Upper lobe of right lung (tissue), 1 donor: ENCODE measurements at regions not wholly inside any gene's neighbourhood (a gene's known extent, or its start where the extent isn't known, plus 50 kb on each side); places are given as distances from the start of the nearest gene placed in this dataset.

Experiments
- ATAC-seq: fragments of 200-7000 bp; cut with Tn5 transposase; one replicate; pipeline ENCODE4 v1.9.1; 2020; ENCODE audit warnings: mild to moderate bottlenecking, moderate library complexity
- DNase-seq: peaks from one replicate; pipeline ENCODE4 v3.0.0-alpha.2; 2020
- H3K27ac ChIP-seq: fragments of 200-600 bp; one replicate; pipeline ENCODE4 v1.8.0; 2022
- H3K27me3 ChIP-seq: fragments of 200-600 bp; one replicate; pipeline ENCODE4 v1.8.0; 2022; ENCODE audit warnings: mild to moderate bottlenecking
- H3K36me3 ChIP-seq: fragments of 200-600 bp; one replicate; pipeline ENCODE4 v1.8.0; 2022
- H3K4me1 ChIP-seq: fragments of 200-600 bp; one replicate; pipeline ENCODE4 v1.8.0; 2022
- H3K4me3 ChIP-seq: fragments of 200-600 bp; one replicate; pipeline ENCODE4 v1.8.0; 2022; ENCODE audit warnings: mild to moderate bottlenecking
- H3K9me3 ChIP-seq: fragments of 200-600 bp; one replicate; pipeline ENCODE4 v1.8.0; 2022
- CTCF ChIP-seq: fragments of 200-600 bp; IDR thresholded peaks from one replicate; pipeline ENCODE4 v1.8.0; 2022; ENCODE audit warnings: antibody characterized with exemption
- intact Hi-C: fragments of 100-400 bp; cut with DNase I; formaldehyde crosslinking; loops from one replicate; pipeline ENCODE4 v1.11.0; 2022
- donor health status: DM: no; HTN: yes; CAD: no; lungs with severe emphysema.

- H3K27me3 ChIP-seq, result no peaks in the 10 kb centered on the region
- H3K36me3 ChIP-seq, result no peaks in the 10 kb centered on the region
- H3K9me3 ChIP-seq, result no peaks in the 10 kb centered on the region
- intact Hi-C loops, result no loop called here
- ATAC-seq, result no peak
- H3K4me1 ChIP-seq, result no peaks in the 10 kb centered on the region
- no peak for TF ChIP-seq CTCF
- no peak for DNase-seq
- no peak overlapping the region for H3K4me3 ChIP-seq
- H3K27ac ChIP-seq, result no peak overlapping the region
These were observed 149.2 kb upstream of the PDE1C start for GRCh38 chr7:32219416-32219815.

- Histone ChIP-seq H3K4me1 (no peaks in the 10 kb centered on the region), H3K36me3 (no peaks in the 10 kb centered on the region), H3K9me3 (no peaks in the 10 kb centered on the region), H3K4me3 (no peak overlapping the region), H3K27ac (no peak overlapping the region), H3K27me3 (no peaks in the 10 kb centered on the region)
- no peak for TF ChIP-seq CTCF
- intact Hi-C loops, result no loop called here
- DNase-seq (no peak), ATAC-seq (no peak)
These were observed 148.6 kb upstream of the PDE1C start for GRCh38 chr7:32218741-32219288.

GRCh38 chr7:32218154-32218467 lies 147.9 kb upstream of the PDE1C start:
- H3K27me3 ChIP-seq, result no peaks in the 10 kb centered on the region
- H3K9me3 ChIP-seq, result no peaks in the 10 kb centered on the region
- DNase-seq (no peak), ATAC-seq (no peak)
- no peak overlapping the region for H3K4me3 ChIP-seq
- H3K27ac ChIP-seq, result no peak overlapping the region
- no peaks in the 10 kb centered on the region for H3K4me1 ChIP-seq
- H3K36me3 ChIP-seq, result no peaks in the 10 kb centered on the region
- TF ChIP-seq CTCF, result no peak
- intact Hi-C loops, result no loop called here

- no peak for DNase-seq
- TF ChIP-seq CTCF, result no peak
- no peaks in the 10 kb centered on the region for H3K36me3 ChIP-seq
- no peak overlapping the region for H3K27ac ChIP-seq
- H3K4me3 ChIP-seq, result no peak overlapping the region
- ATAC-seq, result no peak
- no peaks in the 10 kb centered on the region for H3K4me1 ChIP-seq
- no peaks in the 10 kb centered on the region for H3K27me3 ChIP-seq
- no peaks in the 10 kb centered on the region for H3K9me3 ChIP-seq
- intact Hi-C loops, result no loop called here
These were observed 147.3 kb upstream of the PDE1C start for GRCh38 chr7:32217341-32218153.

GRCh38 chr7:32216759-32217158 lies 146.6 kb upstream of the PDE1C start:
- ATAC-seq (no peak), DNase-seq (no peak)
- no peaks in the 10 kb centered on the region for H3K36me3 ChIP-seq
- no peaks in the 10 kb centered on the region for H3K9me3 ChIP-seq
- H3K4me3 ChIP-seq, result no peak overlapping the region
- intact Hi-C loops, result no loop called here
- H3K4me1 ChIP-seq, result no peaks in the 10 kb centered on the region
- H3K27ac ChIP-seq, result no peak overlapping the region
- no peaks in the 10 kb centered on the region for H3K27me3 ChIP-seq
- no peak for TF ChIP-seq CTCF
